Neural cell (in vitro differentiated cells): ENCODE measurements at regions not wholly inside any gene's neighbourhood (a gene's known extent, or its start where the extent isn't known, plus 50 kb on each side); places are given as distances from the start of the nearest gene placed in this dataset.
A peak's percentile ranks its signal among the peaks of the same experiment; 100 is the strongest.

Experiments
- H2AFZ ChIP-seq: fragments of 200-600, 300-800 bp; sonication (generic), shearing (Covaris generic); 2 replicates; pipeline ENCODE4 v1.6.0; 2014; ENCODE audit warnings: low read depth, mild to moderate bottlenecking, antibody characterized with exemption, low read length, moderate library complexity
- H3F3A ChIP-seq: fragments of 200-600 bp; shearing (Covaris generic); 2 replicates; pipeline ENCODE4 v1.6.1; 2016; ENCODE audit warnings: mild to moderate bottlenecking, moderate library complexity, mixed read lengths, antibody characterized with exemption, low read length; ENCODE audit not compliant: insufficient read depth, poor library complexity, severe bottlenecking
- H3K27ac ChIP-seq: fragments of 200-600, 300-800 bp; sonication (generic), shearing (Covaris generic); 2 replicates; pipeline ENCODE4 v1.5.1; 2014; ENCODE audit warnings: mild to moderate bottlenecking, low read length, moderate library complexity
- H3K27me3 ChIP-seq: fragments of 300-800, 200-600 bp; sonication (generic), shearing (Covaris generic); 2 replicates; pipeline ENCODE4 v1.6.0; 2014; ENCODE audit warnings: mild to moderate bottlenecking, low read depth, low read length, moderate library complexity; ENCODE audit not compliant: insufficient read depth
- H3K36me3 ChIP-seq: fragments of 300-800, 200-600 bp; sonication (generic), shearing (Covaris generic); 2 replicates; pipeline ENCODE4 v1.5.1; 2014; ENCODE audit warnings: mild to moderate bottlenecking, antibody characterized with exemption, low read length, moderate library complexity; ENCODE audit not compliant: insufficient read depth
- H3K4me2 ChIP-seq: fragments of 300-800, 200-600 bp; sonication (generic), shearing (Covaris generic); 2 replicates; pipeline ENCODE4 v1.6.0; 2014; ENCODE audit warnings: mild to moderate bottlenecking, low read length
- H3K4me3 ChIP-seq: fragments of 300-800, 200-600 bp; sonication (generic), shearing (Covaris generic); 2 replicates; pipeline ENCODE4 v1.5.1; 2014; ENCODE audit warnings: mild to moderate bottlenecking, low read length, moderate library complexity
- H3K79me2 ChIP-seq: fragments of 200-600 bp; shearing (Covaris generic); replicated peaks from 2 replicates; pipeline ENCODE4 v1.6.0; 2014; ENCODE audit warnings: mild to moderate bottlenecking, low read length, moderate library complexity; ENCODE audit not compliant: insufficient read depth
- H3K9ac ChIP-seq: fragments of 300-800, 200-600 bp; sonication (generic), shearing (Covaris generic); 2 replicates; pipeline ENCODE4 v1.6.1; 2016; ENCODE audit warnings: mild to moderate bottlenecking, low read length, mixed read lengths
- H3K9me2 ChIP-seq: fragments of 200-600 bp; shearing (Covaris generic); 2 replicates; pipeline ENCODE4 v1.6.1; 2016; ENCODE audit warnings: mild to moderate bottlenecking, low read length, mixed read lengths; ENCODE audit not compliant: insufficient read depth
- H3K9me3 ChIP-seq: fragments of 200-600, 300-800 bp; sonication (generic), shearing (Covaris generic); 2 replicates; pipeline ENCODE4 v1.6.1; 2016; ENCODE audit warnings: mild to moderate bottlenecking, mixed run types, low read length, moderate library complexity, mixed read lengths
- H4K20me1 ChIP-seq: fragments of 200-600 bp; shearing (Covaris generic); 2 replicates; pipeline ENCODE4 v1.6.1; 2016; ENCODE audit warnings: mild to moderate bottlenecking, mixed run types; ENCODE audit not compliant: insufficient read depth
- EP300 ChIP-seq: fragments of 450-650 bp; conservative IDR thresholded peaks from 2 replicates; pipeline ENCODE4 v1.6.1; 2014; ENCODE audit warnings: antibody characterized with exemption, mild to moderate bottlenecking, moderate library complexity; ENCODE audit not compliant: poor library complexity, severe bottlenecking
- EZH2 ChIP-seq: fragments of 200-600, 300-800 bp; shearing (Covaris generic), sonication (generic); IDR thresholded peaks from 2 replicates; pipeline ENCODE4 v1.6.1; 2014; ENCODE audit warnings: antibody characterized with exemption, low read length, borderline replicate concordance, mild to moderate bottlenecking; ENCODE audit not compliant: insufficient read depth, poor library complexity, severe bottlenecking
- MXI1 ChIP-seq: fragments of 450-650 bp; conservative IDR thresholded peaks from 2 replicates; pipeline ENCODE4 v1.6.1; 2014; ENCODE audit warnings: antibody characterized with exemption, mild to moderate bottlenecking; ENCODE audit not compliant: poor library complexity, severe bottlenecking
- POLR2AphosphoS5 ChIP-seq: IDR thresholded peaks from 2 replicates; pipeline ENCODE4 v1.6.1; 2012
- RAD21 ChIP-seq: fragments of 450-650 bp; conservative IDR thresholded peaks from 2 replicates; pipeline ENCODE4 v1.6.1; 2014; ENCODE audit warnings: antibody characterized with exemption, mild to moderate bottlenecking, moderate library complexity
- SMC3 ChIP-seq: fragments of 450-650 bp; conservative IDR thresholded peaks from 2 replicates; pipeline ENCODE4 v1.6.1; 2014; ENCODE audit warnings: antibody characterized with exemption, mild to moderate bottlenecking, moderate library complexity; ENCODE audit not compliant: poor library complexity
- TAF1 ChIP-seq: IDR thresholded peaks from 2 replicates; pipeline ENCODE4 v1.6.1; 2012; ENCODE audit warnings: low read depth
- TF ChIP-seq, protein P1 (sequence below): IDR thresholded peaks from 2 replicates; pipeline ENCODE4 v1.6.1; 2012; ENCODE audit warnings: borderline replicate concordance
- TF ChIP-seq, protein P2 (sequence below): fragments of 450-650 bp; IDR thresholded peaks from 2 replicates; pipeline ENCODE4 v1.5.1; 2014; ENCODE audit warnings: antibody characterized with exemption, mild to moderate bottlenecking, moderate library complexity; ENCODE audit not compliant: poor library complexity, severe bottlenecking

DNA sequence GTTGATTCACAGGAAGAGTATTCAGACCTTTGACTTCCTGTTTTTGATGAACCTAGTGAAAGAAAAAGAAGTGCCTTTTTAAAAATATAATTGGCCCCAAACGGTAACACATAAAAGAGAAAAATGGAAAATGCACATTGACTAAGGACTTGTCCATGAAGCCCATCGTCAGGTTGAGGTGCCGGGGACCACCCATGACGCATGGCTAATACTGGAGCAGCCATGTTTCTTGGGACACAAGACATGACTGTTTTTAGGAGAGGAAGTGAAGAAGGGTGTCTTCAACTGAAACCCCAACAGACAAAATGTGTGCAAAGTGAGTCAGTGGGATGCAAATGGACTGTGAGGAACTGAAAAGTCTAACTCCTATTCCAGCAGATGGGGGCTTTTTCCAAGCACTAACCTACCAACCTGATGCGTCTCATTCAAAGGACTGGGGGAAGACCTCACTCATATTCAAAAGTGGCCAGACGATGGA, 459.4 kb downstream of the FOXO1 start:
- Histone ChIP-seq H3K27ac (no peak overlapping the region), H3K9ac (no peak overlapping the region), H3K4me2 (no peak overlapping the region), H3K36me3 (no peaks in the 10 kb centered on the region), H3K4me3 (no peak overlapping the region), H2AFZ (no peak overlapping the region), H4K20me1 (no peaks in the 10 kb centered on the region), H3K9me2 (no peaks in the 10 kb centered on the region), H3K79me2 (no peaks in the 10 kb centered on the region), H3F3A (no peaks in the 10 kb centered on the region), H3K27me3 (no peaks in the 10 kb centered on the region), H3K9me3 (no peaks in the 10 kb centered on the region)
- TF ChIP-seq EP300 (no peak), POLR2AphosphoS5 (no peak), MXI1 (no peak), SMC3 (no peak), RAD21 (no peak), EZH2 (no peak), TAF1 (no peak)
- TF ChIP-seq, protein P1, sequence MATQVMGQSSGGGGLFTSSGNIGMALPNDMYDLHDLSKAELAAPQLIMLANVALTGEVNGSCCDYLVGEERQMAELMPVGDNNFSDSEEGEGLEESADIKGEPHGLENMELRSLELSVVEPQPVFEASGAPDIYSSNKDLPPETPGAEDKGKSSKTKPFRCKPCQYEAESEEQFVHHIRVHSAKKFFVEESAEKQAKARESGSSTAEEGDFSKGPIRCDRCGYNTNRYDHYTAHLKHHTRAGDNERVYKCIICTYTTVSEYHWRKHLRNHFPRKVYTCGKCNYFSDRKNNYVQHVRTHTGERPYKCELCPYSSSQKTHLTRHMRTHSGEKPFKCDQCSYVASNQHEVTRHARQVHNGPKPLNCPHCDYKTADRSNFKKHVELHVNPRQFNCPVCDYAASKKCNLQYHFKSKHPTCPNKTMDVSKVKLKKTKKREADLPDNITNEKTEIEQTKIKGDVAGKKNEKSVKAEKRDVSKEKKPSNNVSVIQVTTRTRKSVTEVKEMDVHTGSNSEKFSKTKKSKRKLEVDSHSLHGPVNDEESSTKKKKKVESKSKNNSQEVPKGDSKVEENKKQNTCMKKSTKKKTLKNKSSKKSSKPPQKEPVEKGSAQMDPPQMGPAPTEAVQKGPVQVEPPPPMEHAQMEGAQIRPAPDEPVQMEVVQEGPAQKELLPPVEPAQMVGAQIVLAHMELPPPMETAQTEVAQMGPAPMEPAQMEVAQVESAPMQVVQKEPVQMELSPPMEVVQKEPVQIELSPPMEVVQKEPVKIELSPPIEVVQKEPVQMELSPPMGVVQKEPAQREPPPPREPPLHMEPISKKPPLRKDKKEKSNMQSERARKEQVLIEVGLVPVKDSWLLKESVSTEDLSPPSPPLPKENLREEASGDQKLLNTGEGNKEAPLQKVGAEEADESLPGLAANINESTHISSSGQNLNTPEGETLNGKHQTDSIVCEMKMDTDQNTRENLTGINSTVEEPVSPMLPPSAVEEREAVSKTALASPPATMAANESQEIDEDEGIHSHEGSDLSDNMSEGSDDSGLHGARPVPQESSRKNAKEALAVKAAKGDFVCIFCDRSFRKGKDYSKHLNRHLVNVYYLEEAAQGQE = no peak

DNA sequence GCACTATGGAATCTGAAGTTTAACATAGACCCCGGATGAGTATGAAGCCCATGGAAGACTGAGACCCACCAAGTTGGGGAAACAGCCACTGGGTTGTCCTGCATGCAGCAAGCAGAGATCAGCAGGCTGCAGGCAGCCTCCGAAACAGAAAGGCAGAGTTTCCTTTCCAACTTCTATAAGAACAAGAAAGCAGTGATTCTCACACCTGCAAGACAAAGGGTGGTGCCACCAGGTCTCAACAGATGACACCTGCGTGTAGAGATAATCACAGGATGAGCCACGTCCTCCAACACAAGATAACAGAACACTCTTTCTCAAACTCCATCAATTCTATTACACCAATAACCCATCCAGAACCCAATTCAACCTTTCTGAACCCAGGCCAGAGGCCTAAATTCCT, 457.9 kb downstream of the FOXO1 start:
- peak overlapping the region; percentile 21 for H3K4me3 ChIP-seq
- no peaks in the 10 kb centered on the region for H3F3A ChIP-seq
- H3K9ac ChIP-seq = no peak overlapping the region
- H3K9me2 ChIP-seq = no peaks in the 10 kb centered on the region
- H3K27ac ChIP-seq = peak overlapping the region; percentile 7
- TF ChIP-seq EZH2 (no peak), TAF1 (no peak), POLR2AphosphoS5 (no peak), SMC3 (no peak), RAD21 (no peak)
- TF ChIP-seq, protein P2, sequence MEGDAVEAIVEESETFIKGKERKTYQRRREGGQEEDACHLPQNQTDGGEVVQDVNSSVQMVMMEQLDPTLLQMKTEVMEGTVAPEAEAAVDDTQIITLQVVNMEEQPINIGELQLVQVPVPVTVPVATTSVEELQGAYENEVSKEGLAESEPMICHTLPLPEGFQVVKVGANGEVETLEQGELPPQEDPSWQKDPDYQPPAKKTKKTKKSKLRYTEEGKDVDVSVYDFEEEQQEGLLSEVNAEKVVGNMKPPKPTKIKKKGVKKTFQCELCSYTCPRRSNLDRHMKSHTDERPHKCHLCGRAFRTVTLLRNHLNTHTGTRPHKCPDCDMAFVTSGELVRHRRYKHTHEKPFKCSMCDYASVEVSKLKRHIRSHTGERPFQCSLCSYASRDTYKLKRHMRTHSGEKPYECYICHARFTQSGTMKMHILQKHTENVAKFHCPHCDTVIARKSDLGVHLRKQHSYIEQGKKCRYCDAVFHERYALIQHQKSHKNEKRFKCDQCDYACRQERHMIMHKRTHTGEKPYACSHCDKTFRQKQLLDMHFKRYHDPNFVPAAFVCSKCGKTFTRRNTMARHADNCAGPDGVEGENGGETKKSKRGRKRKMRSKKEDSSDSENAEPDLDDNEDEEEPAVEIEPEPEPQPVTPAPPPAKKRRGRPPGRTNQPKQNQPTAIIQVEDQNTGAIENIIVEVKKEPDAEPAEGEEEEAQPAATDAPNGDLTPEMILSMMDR = no peak
- TF ChIP-seq, protein P1 = no peak
- no peak overlapping the region for H2AFZ ChIP-seq
- no peaks in the 10 kb centered on the region for H3K9me3 ChIP-seq
- H3K27me3 ChIP-seq = no peaks in the 10 kb centered on the region
- no peaks in the 10 kb centered on the region for H4K20me1 ChIP-seq
- no peaks in the 10 kb centered on the region for H3K36me3 ChIP-seq
- no peak overlapping the region for H3K4me2 ChIP-seq
- H3K79me2 ChIP-seq = no peaks in the 10 kb centered on the region
